ENCODE measurements at regions not wholly inside any gene's neighbourhood (a gene's known extent, or its start where the extent isn't known, plus 50 kb on each side); places are given as distances from the start of the nearest gene placed in this dataset.

- Histone ChIP-seq H3K36me3 (ENCODE audit: insufficient read depth, low read length, poor library complexity, severe bottlenecking) (no peaks in the 10 kb centered on the region), H3K4me3 (ENCODE audit: low read depth, low read length, poor library complexity, severe bottlenecking) (no peak overlapping the region), H3K27ac (ENCODE audit: low read depth, low read length, poor library complexity, severe bottlenecking) (no peak overlapping the region), H3K9me3 (ENCODE audit: low read depth, low read length, poor library complexity, severe bottlenecking) (no peaks in the 10 kb centered on the region), H3K4me1 (ENCODE audit: insufficient read depth, low read length, poor library complexity, severe bottlenecking) (no peaks in the 10 kb centered on the region), H3K27me3 (replicated peaks; ENCODE audit: insufficient read depth, low read depth, low read length, poor library complexity) (peaks cover 12% of the 10 kb centered on the region)
- intact Hi-C loops (cut with micrococcal nuclease; ENCODE audit: unreplicated experiment): no loop called here
- ChIA-PET CTCF (no interaction called here), POLR2A (ENCODE audit: low non-redundant PET) (no interaction called here)
- BruUV-seq (replicated peaks): no TSS peak
- TF ChIP-seq CTCF (conservative IDR thresholded peaks at IDR 0.05; ENCODE audit: low read depth, low read length) (no peak), EZH2 (IDR thresholded peaks at IDR 0.05; ENCODE audit: borderline replicate concordance, low read depth, low read length, poor library complexity, severe bottlenecking) (no peak)
- no peak for DNase-seq (ENCODE audit: low spot score)
Observed at GRCh38 chr16:88297178-88297720, 85.5 kb upstream of the ZNF469 start.

- DNase-seq (ENCODE audit: low spot score): no peak
- Histone ChIP-seq H3K27ac (ENCODE audit: low read depth, low read length, poor library complexity, severe bottlenecking) (no peak overlapping the region), H3K4me1 (ENCODE audit: insufficient read depth, low read length, poor library complexity, severe bottlenecking) (no peaks in the 10 kb centered on the region), H3K4me3 (ENCODE audit: low read depth, low read length, poor library complexity, severe bottlenecking) (no peak overlapping the region), H3K36me3 (ENCODE audit: insufficient read depth, low read length, poor library complexity, severe bottlenecking) (no peaks in the 10 kb centered on the region), H3K9me3 (ENCODE audit: low read depth, low read length, poor library complexity, severe bottlenecking) (no peaks in the 10 kb centered on the region), H3K27me3 (replicated peaks; ENCODE audit: insufficient read depth, low read depth, low read length, poor library complexity) (peaks cover 12% of the 10 kb centered on the region)
- BruUV-seq (replicated peaks): no TSS peak
- CTCF ChIA-PET: interaction anchor here (0.7 kb wide), 1 partner anchor 389 kb away, joined by 3 read pairs; no protein-coding TSS in a partner anchor
- intact Hi-C loops (cut with micrococcal nuclease; ENCODE audit: unreplicated experiment): no loop called here
- no peak for TF ChIP-seq EZH2 (IDR thresholded peaks at IDR 0.05; ENCODE audit: borderline replicate concordance, low read depth, low read length, poor library complexity, severe bottlenecking)
- no peak for TF ChIP-seq CTCF (conservative IDR thresholded peaks at IDR 0.05; ENCODE audit: low read depth, low read length)
- POLR2A ChIA-PET (ENCODE audit: low non-redundant PET): no interaction called here
Observed at GRCh38 chr16:88298181-88298832, 84.5 kb upstream of the ZNF469 start.

GRCh38 chr16:88298833-88299745 is 83.7 kb upstream of the ZNF469 start:
- no peaks in the 10 kb centered on the region for H3K4me1 ChIP-seq (ENCODE audit: insufficient read depth, low read length, poor library complexity, severe bottlenecking)
- no TSS peak for BruUV-seq (replicated peaks)
- DNase-seq (ENCODE audit: low spot score): no peak
- intact Hi-C loops (cut with micrococcal nuclease; ENCODE audit: unreplicated experiment): no loop called here
- peaks cover 12% of the 10 kb centered on the region for H3K27me3 ChIP-seq (replicated peaks; ENCODE audit: insufficient read depth, low read depth, low read length, poor library complexity)
- TF ChIP-seq EZH2 (IDR thresholded peaks at IDR 0.05; ENCODE audit: borderline replicate concordance, low read depth, low read length, poor library complexity, severe bottlenecking) (no peak), CTCF (conservative IDR thresholded peaks at IDR 0.05; ENCODE audit: low read depth, low read length) (no peak)
- POLR2A ChIA-PET (ENCODE audit: low non-redundant PET): no interaction called here
- H3K36me3 ChIP-seq (ENCODE audit: insufficient read depth, low read length, poor library complexity, severe bottlenecking): no peaks in the 10 kb centered on the region
- H3K9me3 ChIP-seq (ENCODE audit: low read depth, low read length, poor library complexity, severe bottlenecking): no peaks in the 10 kb centered on the region
- no peak overlapping the region for H3K27ac ChIP-seq (ENCODE audit: low read depth, low read length, poor library complexity, severe bottlenecking)
- H3K4me3 ChIP-seq (ENCODE audit: low read depth, low read length, poor library complexity, severe bottlenecking): no peak overlapping the region
- CTCF ChIA-PET: interaction anchor here (0.7 kb wide), 1 partner anchor 388 kb away, joined by 3 read pairs; no protein-coding TSS in a partner anchor

Measured in A673 (cell line).